HL-60 (cell line): ENCODE measurements at regions not wholly inside any gene's neighbourhood (a gene's known extent, or its start where the extent isn't known, plus 50 kb on each side); places are given as distances from the start of the nearest gene placed in this dataset.

ENCODE experiments used
- CTCF ChIP-seq: IDR thresholded peaks from one replicate; pipeline ENCODE4 v1.5.1; 2011; ENCODE audit warnings: low read length, control low read depth, inconsistent platforms; ENCODE audit not compliant: insufficient read depth
- GABPA ChIP-seq: IDR thresholded peaks from 2 replicates; pipeline ENCODE4 v1.6.1; 2012; ENCODE audit warnings: low read depth
- POLR2AphosphoS5 ChIP-seq: IDR thresholded peaks from 2 replicates; pipeline ENCODE4 v1.6.1; 2012; ENCODE audit warnings: low read depth
- REST ChIP-seq: IDR thresholded peaks from 2 replicates; pipeline ENCODE4 v1.6.1; 2012; ENCODE audit warnings: low read depth; ENCODE audit not compliant: insufficient replicate concordance
- SPI1 ChIP-seq: IDR thresholded peaks from 2 replicates; pipeline ENCODE4 v1.6.1; 2012; ENCODE audit warnings: low read depth, mild to moderate bottlenecking, borderline replicate concordance

GRCh38 chr14:34373191-34373590, 88.8 kb downstream of the SPTSSA start:
- no peak for TF ChIP-seq CTCF
- no peak for TF ChIP-seq POLR2AphosphoS5
- TF ChIP-seq REST = no peak
- TF ChIP-seq GABPA = no peak
- no peak for TF ChIP-seq SPI1
